GM06990 (cell line): ENCODE measurements at regions not wholly inside any gene's neighbourhood (a gene's known extent, or its start where the extent isn't known, plus 50 kb on each side); places are given as distances from the start of the nearest gene placed in this dataset.

Experiments
- DNase-seq: peaks from one replicate; pipeline ENCODE4 v3.0.0-alpha.2; 2011; ENCODE audit not compliant: insufficient read length; ENCODE audit errors: extremely low read depth
- H3K27me3 ChIP-seq: replicated peaks from 2 replicates; pipeline ENCODE4 v1.6.0; 2011; ENCODE audit warnings: low read length; ENCODE audit not compliant: control insufficient read depth, insufficient read depth
- H3K36me3 ChIP-seq: 2 replicates; pipeline ENCODE4 v1.5.1; 2011; ENCODE audit warnings: low read length; ENCODE audit not compliant: control insufficient read depth, insufficient read depth
- H3K4me3 ChIP-seq: replicated peaks from 2 replicates; pipeline ENCODE4 v1.5.1; 2011; ENCODE audit warnings: low read depth, mild to moderate bottlenecking, control low read depth, low read length
- TF ChIP-seq, protein P1 (sequence below): IDR thresholded peaks from 2 replicates; pipeline ENCODE4 v1.5.1; 2011; ENCODE audit warnings: low read length, control low read depth, mild to moderate bottlenecking, inconsistent platforms; ENCODE audit not compliant: insufficient read depth, poor library complexity, severe bottlenecking

DNA sequence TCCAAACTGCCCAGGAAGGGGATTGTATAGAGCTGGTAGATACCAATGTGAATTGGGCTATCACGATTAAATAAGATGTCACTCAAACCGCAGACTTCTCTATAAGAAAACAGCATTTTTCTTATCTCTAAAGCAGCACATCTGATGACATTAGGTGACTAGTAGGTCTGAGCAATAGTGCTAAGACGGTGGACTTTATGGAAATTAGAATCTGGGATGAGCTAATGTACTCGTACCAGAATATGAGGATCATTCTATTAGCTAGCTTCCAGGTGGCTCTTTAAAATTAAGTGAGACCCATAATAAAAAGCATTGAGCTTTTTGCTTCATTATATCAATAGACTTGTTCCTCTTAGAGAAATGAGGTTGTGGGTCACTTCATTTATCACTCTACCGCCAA lies 130.0 kb upstream of the MC4R start:
- no peak overlapping the region for H3K4me3 ChIP-seq
- H3K27me3 ChIP-seq: no peaks in the 10 kb centered on the region
- DNase-seq: no peak
- H3K36me3 ChIP-seq: no peaks in the 10 kb centered on the region
- TF ChIP-seq, protein P1, sequence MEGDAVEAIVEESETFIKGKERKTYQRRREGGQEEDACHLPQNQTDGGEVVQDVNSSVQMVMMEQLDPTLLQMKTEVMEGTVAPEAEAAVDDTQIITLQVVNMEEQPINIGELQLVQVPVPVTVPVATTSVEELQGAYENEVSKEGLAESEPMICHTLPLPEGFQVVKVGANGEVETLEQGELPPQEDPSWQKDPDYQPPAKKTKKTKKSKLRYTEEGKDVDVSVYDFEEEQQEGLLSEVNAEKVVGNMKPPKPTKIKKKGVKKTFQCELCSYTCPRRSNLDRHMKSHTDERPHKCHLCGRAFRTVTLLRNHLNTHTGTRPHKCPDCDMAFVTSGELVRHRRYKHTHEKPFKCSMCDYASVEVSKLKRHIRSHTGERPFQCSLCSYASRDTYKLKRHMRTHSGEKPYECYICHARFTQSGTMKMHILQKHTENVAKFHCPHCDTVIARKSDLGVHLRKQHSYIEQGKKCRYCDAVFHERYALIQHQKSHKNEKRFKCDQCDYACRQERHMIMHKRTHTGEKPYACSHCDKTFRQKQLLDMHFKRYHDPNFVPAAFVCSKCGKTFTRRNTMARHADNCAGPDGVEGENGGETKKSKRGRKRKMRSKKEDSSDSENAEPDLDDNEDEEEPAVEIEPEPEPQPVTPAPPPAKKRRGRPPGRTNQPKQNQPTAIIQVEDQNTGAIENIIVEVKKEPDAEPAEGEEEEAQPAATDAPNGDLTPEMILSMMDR: no peak

DNA sequence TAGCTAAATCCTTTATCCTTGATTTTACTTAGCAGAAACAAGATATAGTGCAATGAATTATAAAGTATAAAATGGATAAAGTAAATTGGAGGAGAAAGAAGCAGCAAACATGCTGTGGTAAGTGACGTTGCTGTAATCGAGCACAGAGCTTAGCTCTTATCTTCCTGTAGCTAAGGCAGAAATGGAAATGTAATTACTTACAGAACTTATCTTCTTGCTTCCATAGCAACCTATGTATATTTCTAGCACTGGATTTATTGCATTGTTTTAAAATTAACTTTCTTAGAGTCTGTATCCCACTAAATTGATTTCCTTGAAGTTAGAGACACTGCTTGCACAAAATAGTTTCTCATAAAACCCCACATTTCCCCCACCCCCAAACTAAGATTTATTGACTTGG lies 130.6 kb upstream of the MC4R start:
- H3K4me3 ChIP-seq: no peak overlapping the region
- H3K36me3 ChIP-seq: no peaks in the 10 kb centered on the region
- no peaks in the 10 kb centered on the region for H3K27me3 ChIP-seq
- TF ChIP-seq, protein P1: no peak
- DNase-seq: no peak

DNA sequence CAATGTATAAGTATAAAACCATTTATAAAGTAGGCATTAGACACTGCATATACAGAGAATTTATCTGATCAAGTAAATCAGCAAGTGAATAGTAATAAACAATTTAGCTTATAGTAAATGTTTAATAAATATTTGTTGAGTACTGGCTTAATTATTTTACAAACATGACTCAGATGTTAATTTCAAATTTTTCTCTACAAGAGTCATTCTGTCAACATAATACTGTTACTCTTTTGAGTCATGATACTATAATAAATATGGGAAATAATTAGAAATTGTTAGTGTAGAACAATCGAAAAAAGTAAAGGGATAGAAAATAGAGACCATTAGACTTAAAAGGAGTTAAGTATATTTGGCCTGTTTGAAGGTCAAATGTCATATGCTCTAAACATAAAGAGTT lies 133.6 kb upstream of the MC4R start:
- H3K27me3 ChIP-seq: no peaks in the 10 kb centered on the region

DNA sequence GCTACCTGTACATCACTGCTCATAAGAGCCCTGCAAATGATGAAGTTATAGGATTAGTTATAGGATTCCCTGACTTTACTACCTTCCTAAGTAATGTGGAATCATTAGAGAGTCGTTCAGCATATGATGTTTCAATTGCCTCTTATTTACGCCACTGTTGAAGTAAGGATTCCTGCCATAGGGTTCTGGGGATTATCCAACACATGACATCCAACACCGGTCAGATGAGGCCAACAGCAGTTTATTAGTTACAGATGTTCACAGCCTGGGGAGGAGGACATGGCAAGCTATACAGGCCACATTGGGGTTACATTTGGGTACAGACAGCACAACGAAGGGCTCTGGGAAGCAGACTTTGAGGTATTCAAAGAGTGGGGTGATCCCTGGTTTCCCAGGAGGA lies 134.1 kb upstream of the MC4R start:
- no peaks in the 10 kb centered on the region for H3K36me3 ChIP-seq
- H3K27me3 ChIP-seq: no peaks in the 10 kb centered on the region
- H3K4me3 ChIP-seq: no peak overlapping the region
- no peak for DNase-seq
- TF ChIP-seq, protein P1: no peak

More for the DNA sequence above, 133.6 kb upstream of the MC4R start:
- DNase-seq: no peak
- TF ChIP-seq, protein P1: no peak
- Histone ChIP-seq H3K36me3 (no peaks in the 10 kb centered on the region), H3K4me3 (no peak overlapping the region)

DNA sequence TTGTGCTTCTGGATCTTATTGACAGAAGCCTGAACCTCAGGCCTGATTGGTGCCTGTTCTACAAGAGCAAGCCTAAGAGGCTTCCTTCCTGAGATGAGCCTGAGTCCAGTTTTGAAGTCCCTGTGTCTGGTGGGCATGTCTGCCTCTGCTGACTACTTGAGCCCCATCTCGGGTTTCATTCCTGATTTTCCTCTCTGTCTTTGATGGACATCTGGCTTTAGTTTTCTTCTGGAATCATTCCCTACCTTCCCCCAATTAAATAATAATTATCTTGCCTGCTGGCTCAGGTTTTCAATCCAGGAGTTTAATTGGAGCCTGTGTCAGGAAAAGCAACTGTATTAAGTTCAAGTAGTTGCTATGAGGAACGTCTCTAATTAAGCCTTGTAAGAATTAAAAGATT lies 135.5 kb upstream of the MC4R start:
- no peak for DNase-seq

DNA sequence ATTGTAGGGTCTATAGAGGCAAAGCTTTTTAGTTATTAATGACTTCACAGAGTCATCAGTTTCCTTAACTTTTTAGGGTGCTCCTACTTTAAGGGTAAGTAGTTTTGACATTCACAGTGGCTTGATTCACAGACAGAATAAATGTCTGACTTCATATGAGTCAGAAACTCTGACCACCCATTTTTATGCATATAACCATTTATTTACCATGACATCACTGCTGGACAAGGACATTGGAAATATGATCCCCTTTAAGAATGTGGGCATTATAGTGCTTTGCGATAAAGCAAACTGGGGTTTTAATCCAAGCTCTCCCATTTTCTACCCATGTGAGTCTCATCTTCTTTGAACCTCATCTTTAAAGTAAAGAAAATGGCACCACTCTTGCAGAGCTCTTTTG lies 162.0 kb upstream of the MC4R start:
- TF ChIP-seq, protein P1: no peak

More for the DNA sequence above, 135.5 kb upstream of the MC4R start:
- H3K27me3 ChIP-seq: no peaks in the 10 kb centered on the region
- TF ChIP-seq, protein P1: no peak
- H3K36me3 ChIP-seq: no peaks in the 10 kb centered on the region
- no peak overlapping the region for H3K4me3 ChIP-seq

More for the DNA sequence above, 162.0 kb upstream of the MC4R start:
- no peak for DNase-seq
- Histone ChIP-seq H3K27me3 (no peaks in the 10 kb centered on the region), H3K4me3 (no peak overlapping the region), H3K36me3 (no peaks in the 10 kb centered on the region)
